Activated B cell treated with CpG ODN at 0.5 μM for 24 hours (primary cell): ENCODE measurements at regions not wholly inside any gene's neighbourhood (a gene's known extent, or its start where the extent isn't known, plus 50 kb on each side); places are given as distances from the start of the nearest gene placed in this dataset.

Experiments
- ATAC-seq: fragments of 200-7000 bp; cut with Tn5 transposase; one replicate; pipeline ENCODE4 v1.10.0; 2021; ENCODE audit warnings: low read depth, mild to moderate bottlenecking, moderate library complexity
- CTCF ChIA-PET: fragments of 350-600 bp; sonication (Branson Sonifier 250); formaldehyde crosslinking; loops from one replicate; lab custom pipeline; 2021; ENCODE audit warnings: antibody characterized with exemption; lab: Charles Lee
- POLR2A ChIA-PET: fragments of 350-600 bp; sonication (Branson Sonifier 250); formaldehyde crosslinking; loops from one replicate; lab custom pipeline; 2021; ENCODE audit warnings: antibody characterized with exemption; lab: Charles Lee
- DNase-seq: peaks from one replicate; pipeline ENCODE4 v3.0.0; 2022
- H3K27ac Mint-ChIP-seq: one replicate; pipeline ENCODE4 v1.8.0; 2020; ENCODE audit warnings: mixed read lengths
- H3K27me3 Mint-ChIP-seq: one replicate; pipeline ENCODE4 v1.8.0; 2021; ENCODE audit warnings: mixed read lengths
- H3K36me3 Mint-ChIP-seq: one replicate; pipeline ENCODE4 v1.8.0; 2021; ENCODE audit warnings: low read depth, mixed read lengths
- H3K4me1 Mint-ChIP-seq: one replicate; pipeline ENCODE4 v1.8.0; 2021; ENCODE audit warnings: mixed read lengths
- H3K4me3 Mint-ChIP-seq: one replicate; pipeline ENCODE4 v1.8.0; 2020; ENCODE audit warnings: mild to moderate bottlenecking, mixed read lengths
- H3K9me3 Mint-ChIP-seq: one replicate; pipeline ENCODE4 v1.8.0; 2020; ENCODE audit warnings: mixed read lengths
- CTCF ChIP-seq: fragments of 200-600 bp; IDR thresholded peaks from one replicate; pipeline ENCODE4 v1.8.0; 2022; ENCODE audit warnings: antibody characterized with exemption, mild to moderate bottlenecking
- intact Hi-C: fragments of 100-400 bp; cut with micrococcal nuclease; formaldehyde crosslinking; loops from one replicate; pipeline ENCODE4 v1.15.1; 2024

- H3K36me3 Mint-ChIP-seq, result no peaks in the 10 kb centered on the region
- POLR2A ChIA-PET, result interaction anchor here (1.0 kb wide), 1 partner anchor 126 kb away, joined by 6 read pairs; no protein-coding TSS in a partner anchor
- DNase-seq, result no peak
- no peak for TF ChIP-seq CTCF
- H3K4me3 Mint-ChIP-seq, result no peak overlapping the region
- no peak overlapping the region for H3K27ac Mint-ChIP-seq
- CTCF ChIA-PET, result interaction anchor here (1.3 kb wide), 1 partner anchor 179 kb away, joined by 4 read pairs; no protein-coding TSS in a partner anchor
- no peaks in the 10 kb centered on the region for H3K9me3 Mint-ChIP-seq
- H3K27me3 Mint-ChIP-seq, result no peaks in the 10 kb centered on the region
- peaks cover 37% of the 10 kb centered on the region for H3K4me1 Mint-ChIP-seq
- no peak for ATAC-seq
- intact Hi-C loops, result loop anchor here (5.0 kb wide), 2 partner anchors 42 to 82 kb away; partner anchors contain the start of gene DPH5
Measured at GRCh38 chr1:101109791-101110190, 84.2 kb upstream of the DPH5 start.

- ChIA-PET POLR2A (no interaction called here), CTCF (no interaction called here)
- Mint-ChIP-seq H3K4me3 (no peak overlapping the region), H3K36me3 (no peaks in the 10 kb centered on the region), H3K27me3 (no peaks in the 10 kb centered on the region), H3K9me3 (no peaks in the 10 kb centered on the region), H3K4me1 (peaks cover 34% of the 10 kb centered on the region), H3K27ac (no peak overlapping the region)
- no peak for TF ChIP-seq CTCF
- intact Hi-C loops, result no loop called here
- DNase-seq, result no peak
- ATAC-seq, result no peak
Measured at GRCh38 chr1:101108111-101108500, 82.5 kb upstream of the DPH5 start.

- intact Hi-C loops, result no loop called here
- Mint-ChIP-seq H3K27me3 (no peaks in the 10 kb centered on the region), H3K4me1 (peaks cover 31% of the 10 kb centered on the region), H3K4me3 (no peak overlapping the region), H3K9me3 (no peaks in the 10 kb centered on the region), H3K27ac (no peak overlapping the region), H3K36me3 (no peaks in the 10 kb centered on the region)
- no peak for TF ChIP-seq CTCF
- DNase-seq (no peak), ATAC-seq (no peak)
- ChIA-PET POLR2A (no interaction called here), CTCF (no interaction called here)
Measured at GRCh38 chr1:101107496-101108110, 82.0 kb upstream of the DPH5 start.

- no peak overlapping the region for H3K4me3 Mint-ChIP-seq
- no peak for TF ChIP-seq CTCF
- ATAC-seq (no peak), DNase-seq (no peak)
- no peaks in the 10 kb centered on the region for H3K9me3 Mint-ChIP-seq
- ChIA-PET CTCF (interaction anchor here (1.8 kb wide), 1 partner anchor 183 kb away, joined by 5 read pairs; no protein-coding TSS in a partner anchor), POLR2A (no interaction called here)
- H3K27me3 Mint-ChIP-seq, result no peaks in the 10 kb centered on the region
- peaks cover 20% of the 10 kb centered on the region for H3K4me1 Mint-ChIP-seq
- no peaks in the 10 kb centered on the region for H3K36me3 Mint-ChIP-seq
- intact Hi-C loops, result no loop called here
- no peak overlapping the region for H3K27ac Mint-ChIP-seq
Measured at GRCh38 chr1:101105877-101106276, 80.3 kb upstream of the DPH5 start.

- ATAC-seq, result no peak
- peaks cover 13% of the 10 kb centered on the region for H3K4me1 Mint-ChIP-seq
- H3K27ac Mint-ChIP-seq, result no peak overlapping the region
- TF ChIP-seq CTCF, result no peak
- H3K4me3 Mint-ChIP-seq, result no peak overlapping the region
- intact Hi-C loops, result no loop called here
- no peaks in the 10 kb centered on the region for H3K9me3 Mint-ChIP-seq
- no peak for DNase-seq
- peaks cover 2% of the 10 kb centered on the region for H3K27me3 Mint-ChIP-seq
- no peaks in the 10 kb centered on the region for H3K36me3 Mint-ChIP-seq
- ChIA-PET POLR2A (no interaction called here), CTCF (interaction anchor here (1.0 kb wide), 1 partner anchor 136 kb away, joined by 3 read pairs; no protein-coding TSS in a partner anchor)
Measured at GRCh38 chr1:101102426-101103156, 77.0 kb upstream of the DPH5 start.
